K562 (cell line): ENCODE measurements at regions not wholly inside any gene's neighbourhood (a gene's known extent, or its start where the extent isn't known, plus 50 kb on each side); places are given as distances from the start of the nearest gene placed in this dataset.

Experiments used
- ATAC-seq: fragments of 200-7000 bp; cut with Tn5 transposase; 3 replicates; pipeline ENCODE4 v1.9.1; 2020; ENCODE audit warnings: moderate library complexity
- BruUV-seq: library from RNA; stranded (reverse); fragments of 400-500 nt; replicated peaks from 2 replicates; lab custom pipeline; 2021; lab: Mats Ljungman, UMichigan
- CTCF ChIA-PET: fragments of 300-600 bp; formaldehyde crosslinking; extraction: SDS; loops from one replicate; lab custom pipeline; 2021; ENCODE audit warnings: low intra/inter-chr PET ratio; lab: Yijun Ruan, JAX
- POLR2A ChIA-PET: fragments of 300-600, 350-650 bp; sonication (Branson Sonifier 250); formaldehyde crosslinking; extraction: SDS; loops from one replicate; lab custom pipeline; 2021; ENCODE audit warnings: antibody characterized with exemption, inconsistent platforms; lab: Yijun Ruan, JAX
- DNase-seq, 4 experiments: peaks; one replicate each; pipeline versions ENCODE4 v3.0.0 to v3.0.0-alpha.2; 2011 to 2018; ENCODE audit warnings: low spot score in 3 of 4, mixed read lengths in 3 of 4; ENCODE audit errors: extremely low read depth in 1 of 4
- FAIRE-seq: peaks from 2 replicates; lab custom pipeline; 2011; peaks lifted over from hg19 to GRCh38; lab: Jason Lieb, UNC
- H2AFZ ChIP-seq: 2 replicates; pipeline ENCODE4 v1.6.0; 2011; ENCODE audit warnings: low read depth, low read length, control low read depth, inconsistent platforms
- H3K27ac ChIP-seq: fragments of 200-600 bp; 3 replicates; pipeline ENCODE4 v1.8.0; 2011; ENCODE audit warnings: low read depth, mild to moderate bottlenecking, control low read depth, inconsistent platforms, low read length, moderate library complexity, mixed read lengths; ENCODE audit errors: extremely low read depth
- H3K27me3 ChIP-seq, 2 experiments: fragments of 300-600 bp in 1 of 2; 2 replicates in 1 of 2; 3 replicates in 1 of 2; pipeline versions ENCODE4 v1.6.0 to v1.8.0; 2011; ENCODE audit warnings: inconsistent platforms in 2 of 2, low read length in 2 of 2, mild to moderate bottlenecking in 1 of 2, mixed read lengths in 1 of 2, moderate library complexity in 1 of 2; ENCODE audit not compliant: control insufficient read depth in 2 of 2, insufficient read depth in 2 of 2
- H3K36me3 ChIP-seq: fragments of 300-600 bp; 3 replicates; pipeline ENCODE4 v1.8.0; 2011; ENCODE audit warnings: mild to moderate bottlenecking, low read length, inconsistent platforms; ENCODE audit not compliant: control insufficient read depth, insufficient read depth
- H3K4me1 ChIP-seq, 2 experiments: fragments of 200-600 bp in 1 of 2; replicated peaks in 1 of 2; 2 replicates in 1 of 2; 3 replicates in 1 of 2; pipeline versions ENCODE4 v1.5.1 to v1.8.0; 2011; ENCODE audit warnings: inconsistent platforms in 2 of 2, low read length in 2 of 2, mild to moderate bottlenecking in 1 of 2, mixed read lengths in 1 of 2, moderate library complexity in 1 of 2; ENCODE audit not compliant: control insufficient read depth in 2 of 2, insufficient read depth in 2 of 2
- H3K4me2 ChIP-seq: 2 replicates; pipeline ENCODE4 v1.6.1; 2011; ENCODE audit warnings: low read length, control low read depth, inconsistent platforms, mixed read lengths; ENCODE audit not compliant: insufficient read depth
- H3K4me3 ChIP-seq: fragments of 200-600 bp; sonication (generic), shearing (Covaris generic); 2 replicates; pipeline ENCODE4 v1.5.1; 2016; ENCODE audit warnings: control low read depth, inconsistent platforms
- H3K79me2 ChIP-seq: fragments of 200-600 bp; 3 replicates; pipeline ENCODE4 v1.8.0; 2011; ENCODE audit warnings: low read length, inconsistent platforms; ENCODE audit not compliant: control insufficient read depth, insufficient read depth
- H3K9ac ChIP-seq, 2 experiments: 2 replicates each; pipeline versions ENCODE4 v1.6.0 to v1.6.1; 2011; ENCODE audit warnings: low read depth in 2 of 2, low read length in 2 of 2, control low read depth in 1 of 2, inconsistent platforms in 1 of 2, mild to moderate bottlenecking in 1 of 2, mixed read lengths in 1 of 2; ENCODE audit not compliant: insufficient read depth in 1 of 2
- H3K9me1 ChIP-seq: one replicate; pipeline ENCODE4 v1.6.0; 2011; ENCODE audit warnings: inconsistent platforms, mild to moderate bottlenecking, low read length, moderate library complexity; ENCODE audit not compliant: control insufficient read depth, insufficient read depth
- H3K9me3 ChIP-seq: replicated peaks from 2 replicates; pipeline ENCODE4 v1.5.1; 2011; ENCODE audit warnings: low read depth, low read length, inconsistent platforms; ENCODE audit not compliant: control insufficient read depth, insufficient read depth
- H4K20me1 ChIP-seq: replicated peaks from 2 replicates; pipeline ENCODE4 v1.6.1; 2011; ENCODE audit warnings: low read length, inconsistent platforms, mixed read lengths; ENCODE audit not compliant: control insufficient read depth, insufficient read depth
- BMI1 ChIP-seq: fragments of 150-350 bp; IDR thresholded peaks from 2 replicates; pipeline ENCODE4 v1.6.1; 2014; ENCODE audit warnings: low read length
- CEBPG ChIP-seq, 3 experiments: fragments of 200-800 bp in 1 of 3; sonication (Bioruptor generic) in 1 of 3; sonication (generic) in 1 of 3; formaldehyde crosslinking in 1 of 3; IDR thresholded peaks in 2 of 3; conservative IDR thresholded peaks in 1 of 3; 2 replicates each; pipeline versions ENCODE4 v1.6.1 to v1.8.0; 2016 to 2022; ENCODE audit warnings: missing compliant biosample characterization in 2 of 3, missing genetic modification characterization in 2 of 3, mild to moderate bottlenecking in 1 of 3, missing genetic modification reagents in 1 of 3
- MAZ ChIP-seq, 2 experiments: fragments of 450-650 bp in 1 of 2; sonication (generic) in 1 of 2; formaldehyde crosslinking; IDR thresholded peaks in 1 of 2; conservative IDR thresholded peaks in 1 of 2; 2 replicates each; pipeline versions ENCODE4 v1.4.0 to v1.5.0; 2020; ENCODE audit warnings: mild to moderate bottlenecking in 1 of 2, missing genetic modification reagents in 1 of 2
- MTF1 ChIP-seq: fragments of 250-450 bp; sonication (Bioruptor Pico); IDR thresholded peaks from 2 replicates; pipeline ENCODE4 v1.9.0; 2021; ENCODE audit warnings: moderate library complexity, mild to moderate bottlenecking, inconsistent platforms, borderline replicate concordance
- PHF20 ChIP-seq: fragments of 450-650 bp; IDR thresholded peaks from 2 replicates; pipeline ENCODE4 v1.6.1; 2018; ENCODE audit not compliant: partially characterized antibody
- SMC3 ChIP-seq: conservative IDR thresholded peaks from 2 replicates; pipeline ENCODE4 v1.6.1; 2011; ENCODE audit warnings: low read depth, low read length, improper control_type of control experiment; ENCODE audit not compliant: insufficient read depth
- SNIP1 ChIP-seq: fragments of 450-650 bp; IDR thresholded peaks from 2 replicates; pipeline ENCODE4 v1.7.1; 2017; ENCODE audit warnings: low read depth, mild to moderate bottlenecking
- TRIM24 ChIP-seq, 2 experiments: fragments of 450-650 bp; IDR thresholded peaks; 2 replicates each; pipeline ENCODE4 v1.6.1; 2016
- XRCC5 ChIP-seq: fragments of 200-400 bp; formaldehyde crosslinking; IDR thresholded peaks from 2 replicates; pipeline ENCODE4 v1.6.1; 2017; ENCODE audit warnings: low read depth, mild to moderate bottlenecking, low read length
- ZNF3 ChIP-seq: fragments of 250-450 bp; sonication (Bioruptor Pico); IDR thresholded peaks from 2 replicates; pipeline ENCODE4 v1.5.0; 2021; ENCODE audit warnings: mild to moderate bottlenecking, moderate library complexity
- ZNF586 ChIP-seq: fragments of 450-650 bp; formaldehyde crosslinking; conservative IDR thresholded peaks from 2 replicates; pipeline ENCODE4 v1.4.0; 2020; ENCODE audit warnings: mild to moderate bottlenecking, moderate library complexity
- WGBS: fragments of 100-300 bp; shearing (Covaris generic); methylation state at CpG from one replicate; pipeline ENCODE4 v1.1.6; 2016; ENCODE audit warnings: low coverage, mixed read lengths; ENCODE audit not compliant: insufficient coverage; ENCODE audit errors: missing lambda C conversion rate; 5-methylcytosine and 5-hydroxymethylcytosine counted together
- in situ Hi-C: fragments of 300-500 bp; cut with MboI; formaldehyde crosslinking; loops from 4 replicates; pipeline ENCODE4 v1.15.0; 2018; ENCODE audit warnings: inconsistent platforms, mixed read lengths
- intact Hi-C: fragments of 100-400 bp; cut with micrococcal nuclease; formaldehyde crosslinking; loops from 2 replicates; pipeline ENCODE4 v1.14.2; 2022
- TF ChIP-seq, protein P1 (sequence below): fragments of 250-450 bp; sonication (Bioruptor Pico); IDR thresholded peaks from 2 replicates; pipeline ENCODE4 v1.4.0; 2020; ENCODE audit warnings: borderline replicate concordance
- TF ChIP-seq, protein P2 (sequence below), 2 experiments: fragments of 450-650 bp in 1 of 2; sonication (generic) in 1 of 2; formaldehyde crosslinking in 1 of 2; IDR thresholded peaks in 1 of 2; conservative IDR thresholded peaks in 1 of 2; 2 replicates each; pipeline versions ENCODE4 v1.6.1 to v1.8.1; 2016 to 2023; ENCODE audit warnings: mild to moderate bottlenecking in 2 of 2, moderate library complexity in 2 of 2, inconsistent platforms in 1 of 2, missing genetic modification reagents in 1 of 2

DNA sequence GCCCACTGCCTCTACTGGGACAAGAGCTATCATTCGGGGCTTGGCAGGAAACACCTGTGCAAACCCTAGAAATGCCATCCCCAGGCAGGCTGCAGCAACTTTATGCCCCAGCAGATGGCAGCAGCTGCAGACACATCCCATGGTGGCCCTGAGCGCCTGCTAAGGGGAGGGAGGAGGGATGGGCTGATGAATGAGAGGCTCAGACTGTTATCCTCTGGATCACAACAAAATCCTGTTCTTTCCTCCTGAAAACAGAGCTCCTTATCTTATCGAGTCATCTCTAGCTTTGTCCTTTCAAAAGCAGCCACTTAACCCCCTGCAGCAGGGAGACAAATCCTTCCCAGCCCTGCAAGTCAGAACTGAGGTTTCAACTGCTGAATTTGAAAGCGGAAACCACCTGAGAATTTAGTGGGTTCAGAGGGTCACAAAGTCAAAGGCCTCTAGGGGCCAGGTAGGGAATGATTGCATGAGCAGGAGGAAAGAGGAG is 90.6 kb upstream of the PROK2 start (continued):
- TF ChIP-seq ZNF586 (CRISPR knock-in tag) (no peak), PHF20 (no peak), BMI1 (no peak), MAZ (CRISPR knock-in tag; conservative IDR thresholded peaks at IDR 0.05 in 1 of 2, IDR thresholded peaks at IDR 0.05 in 1 of 2) (peak; percentile 29 to 72; a peak in 2 of 4 replicates), MTF1 (CRISPR knock-in tag) (no peak), ZNF3 (CRISPR knock-in tag) (no peak), XRCC5 (0 out of 2 replicates have a peak, but pooled peaks have one; percentile 31), SMC3 (peak; percentile 89)
- TF ChIP-seq, protein P1, sequence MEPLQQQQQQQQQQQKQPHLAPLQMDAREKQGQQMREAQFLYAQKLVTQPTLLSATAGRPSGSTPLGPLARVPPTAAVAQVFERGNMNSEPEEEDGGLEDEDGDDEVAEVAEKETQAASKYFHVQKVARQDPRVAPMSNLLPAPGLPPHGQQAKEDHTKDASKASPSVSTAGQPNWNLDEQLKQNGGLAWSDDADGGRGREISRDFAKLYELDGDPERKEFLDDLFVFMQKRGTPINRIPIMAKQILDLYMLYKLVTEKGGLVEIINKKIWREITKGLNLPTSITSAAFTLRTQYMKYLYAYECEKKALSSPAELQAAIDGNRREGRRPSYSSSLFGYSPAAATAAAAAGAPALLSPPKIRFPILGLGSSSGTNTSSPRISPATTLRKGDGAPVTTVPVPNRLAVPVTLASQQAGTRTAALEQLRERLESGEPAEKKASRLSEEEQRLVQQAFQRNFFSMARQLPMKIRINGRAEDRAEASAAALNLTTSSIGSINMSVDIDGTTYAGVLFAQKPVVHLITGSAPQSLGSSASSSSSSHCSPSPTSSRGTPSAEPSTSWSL (CRISPR knock-in tag): no peak

DNA sequence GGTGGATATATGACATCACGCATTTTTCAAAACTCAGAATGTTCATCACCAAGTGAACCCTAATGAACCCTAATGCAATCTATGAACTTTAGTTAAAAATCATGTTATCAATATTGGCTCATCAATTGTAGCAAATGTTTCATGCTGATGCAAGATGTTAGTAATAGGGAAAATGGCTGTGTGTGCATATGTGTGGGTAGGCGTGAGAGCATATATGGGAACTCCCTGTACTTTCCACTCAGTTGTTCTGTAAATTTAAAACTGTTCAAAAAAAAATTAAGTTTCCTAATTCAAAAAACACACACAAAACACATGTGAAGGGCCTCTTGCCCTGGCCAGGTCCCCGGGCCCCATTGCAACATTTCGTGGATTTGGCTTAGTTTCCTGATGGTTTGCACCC is 89.7 kb upstream of the PROK2 start:
- H3K4me3 ChIP-seq: no peak overlapping the region
- 76% methylated on average over 4 of the region's 4 CpGs for WGBS
- H3K27ac ChIP-seq: no peak overlapping the region
- intact Hi-C loops (loop anchor here (1.0 to 10.0 kb wide), 5 partner anchors 58 to 940 kb away; no protein-coding TSS in a partner anchor), in situ Hi-C loops (loop anchor here (10.0 kb wide), 1 partner anchor 220 kb away; no protein-coding TSS in a partner anchor)
- POLR2A ChIA-PET: no interaction called here
- H4K20me1 ChIP-seq: no peaks in the 10 kb centered on the region
- BruUV-seq: no TSS peak
- no peak overlapping the region for H2AFZ ChIP-seq
- H3K9ac ChIP-seq: no peak overlapping the region
- H3K9me1 ChIP-seq: no peaks in the 10 kb centered on the region
- H3K4me2 ChIP-seq: no peak overlapping the region
- 0 out of 5 replicates have a peak, but pooled peaks cover 0 to 2% of the 10 kb centered on the region in 2 experiments for H3K4me1 ChIP-seq
- TF ChIP-seq TRIM24 (IDR thresholded peaks at IDR 0.05) (peak in 1 of 2 experiments; percentile 62; a peak in 2 of 4 replicates), SNIP1 (no peak), CEBPG (CRISPR knock-in tag; IDR thresholded peaks at IDR 0.05) (peak; percentile 54; the same call in 1 of the 2 replicates), CEBPG (tag; conservative IDR thresholded peaks at IDR 0.05 in 1 of 2, IDR thresholded peaks at IDR 0.05 in 1 of 2) (peak in 1 of 2 experiments; percentile 83; a peak in 2 of 4 replicates)
- TF ChIP-seq, protein P2, sequence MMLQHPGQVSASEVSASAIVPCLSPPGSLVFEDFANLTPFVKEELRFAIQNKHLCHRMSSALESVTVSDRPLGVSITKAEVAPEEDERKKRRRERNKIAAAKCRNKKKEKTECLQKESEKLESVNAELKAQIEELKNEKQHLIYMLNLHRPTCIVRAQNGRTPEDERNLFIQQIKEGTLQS (IDR thresholded peaks at IDR 0.05): peak; percentile 44; the same call in 1 of the 2 replicates
- TF ChIP-seq, protein P2 (CRISPR knock-in tag; conservative IDR thresholded peaks at IDR 0.05): no peak
- CTCF ChIA-PET: interaction anchor here (0.6 to 0.7 kb wide), 2 partner anchors 1060 to 1212 kb away, joined by 3 read pairs; no protein-coding TSS in a partner anchor
- DNase-seq (no peak), FAIRE-seq (no peak), ATAC-seq (no peak)
- H3K27me3 ChIP-seq: peaks cover 0 to 2% of the 10 kb centered on the region in 2 experiments; a peak in 1 of 5 replicates
- H3K36me3 ChIP-seq: no peaks in the 10 kb centered on the region
- H3K79me2 ChIP-seq: no peaks in the 10 kb centered on the region
- H3K9me3 ChIP-seq: no peaks in the 10 kb centered on the region
